NCI-H526 treated with DMSO at 0.1 percent for 48 hours (cell line): ENCODE measurements at regions not wholly inside any gene's neighbourhood (a gene's known extent, or its start where the extent isn't known, plus 50 kb on each side); places are given as distances from the start of the nearest gene placed in this dataset.
"Not testable (repeated sequence)": the region's sequence is repeated elsewhere in the genome, so short reads cannot be mapped to it uniquely, and the experiment has no call there.

ENCODE experiments used
- DNase-seq: peaks from one replicate; lab custom pipeline; 2025; lab: John Stamatoyannopoulos, UW

- DNase-seq: not testable (repeated sequence)
Measured at GRCh38 chr11:100409267-100409666, 277.8 kb upstream of the ARHGAP42 start.

GRCh38 chr11:100419518-100419917 is 267.6 kb upstream of the ARHGAP42 start:
- no peak for DNase-seq

DNA sequence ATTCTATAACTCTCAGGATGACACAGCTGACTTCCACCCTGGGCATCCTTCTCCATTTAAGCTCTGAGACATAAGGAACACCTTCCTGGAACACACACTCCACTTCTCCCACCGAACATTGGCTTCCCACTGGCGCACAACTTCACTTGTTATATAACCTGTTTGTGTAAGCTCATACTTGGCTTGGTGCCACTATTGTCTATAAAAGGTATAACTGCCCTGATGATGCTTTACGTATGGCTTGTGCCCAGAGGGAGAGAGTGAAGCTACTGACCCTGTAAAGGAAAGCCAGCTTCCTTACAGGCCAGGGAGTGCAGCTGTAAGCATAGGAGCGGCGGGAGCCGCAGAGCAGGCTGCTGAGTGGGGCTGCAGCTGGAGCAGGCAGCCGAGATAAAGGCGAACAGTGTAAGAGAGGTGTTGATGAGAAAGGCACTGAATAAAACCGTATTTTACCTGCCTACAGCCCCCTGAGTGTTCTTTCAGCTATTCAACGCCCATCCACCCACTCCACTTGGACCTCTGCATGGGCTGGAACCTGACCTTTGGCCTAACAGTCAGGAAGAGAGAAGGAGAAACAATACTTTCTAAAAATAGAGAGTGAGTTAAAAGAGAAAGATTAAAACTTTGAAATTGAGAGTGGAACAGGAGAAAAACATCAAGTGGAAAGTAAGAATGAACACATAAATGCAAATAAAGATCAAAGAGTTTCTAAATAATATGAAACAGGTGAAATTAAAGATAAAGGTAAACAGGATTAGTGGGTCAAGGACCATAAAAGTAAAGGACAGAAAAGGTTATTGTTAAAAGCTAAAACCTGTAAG is 252.1 kb upstream of the ARHGAP42 start:
- no peak for DNase-seq

DNA sequence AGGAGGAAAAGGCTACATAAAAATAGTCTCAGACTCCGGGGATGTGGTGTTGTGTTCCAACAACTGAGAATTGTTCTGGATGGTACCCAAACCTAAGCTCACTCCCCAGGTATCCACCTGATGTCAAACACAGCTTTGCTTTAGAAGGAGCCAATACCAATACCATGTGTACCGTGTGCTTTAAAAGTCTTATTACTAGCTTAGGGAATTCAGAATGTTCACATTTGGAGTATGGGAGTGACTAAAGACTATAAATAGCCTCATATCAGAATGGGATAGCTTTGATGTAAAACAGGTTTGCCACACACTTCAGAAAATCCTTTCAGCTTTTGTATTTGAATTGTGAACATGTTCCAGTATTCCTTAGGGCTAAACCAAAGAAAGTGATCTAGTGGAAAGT is 248.7 kb upstream of the ARHGAP42 start:
- no peak for DNase-seq

DNA sequence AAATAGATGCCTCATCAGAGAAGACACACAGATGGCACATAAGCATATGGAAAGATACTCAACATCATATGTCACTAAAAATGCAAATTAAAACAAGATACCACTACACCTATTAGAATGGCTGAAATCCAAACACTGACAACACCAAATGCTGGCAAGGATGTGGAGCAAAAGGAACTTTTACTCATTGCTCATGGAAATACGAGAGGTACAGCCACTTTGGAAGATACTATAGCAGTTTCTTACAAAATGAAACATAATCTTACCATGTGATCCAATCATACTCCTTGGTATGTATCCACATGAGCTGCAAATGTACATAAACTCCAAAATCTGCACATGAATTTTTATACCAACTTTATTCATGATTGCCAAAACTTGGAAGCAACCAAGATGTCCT is 246.0 kb upstream of the ARHGAP42 start:
- no peak for DNase-seq

DNA sequence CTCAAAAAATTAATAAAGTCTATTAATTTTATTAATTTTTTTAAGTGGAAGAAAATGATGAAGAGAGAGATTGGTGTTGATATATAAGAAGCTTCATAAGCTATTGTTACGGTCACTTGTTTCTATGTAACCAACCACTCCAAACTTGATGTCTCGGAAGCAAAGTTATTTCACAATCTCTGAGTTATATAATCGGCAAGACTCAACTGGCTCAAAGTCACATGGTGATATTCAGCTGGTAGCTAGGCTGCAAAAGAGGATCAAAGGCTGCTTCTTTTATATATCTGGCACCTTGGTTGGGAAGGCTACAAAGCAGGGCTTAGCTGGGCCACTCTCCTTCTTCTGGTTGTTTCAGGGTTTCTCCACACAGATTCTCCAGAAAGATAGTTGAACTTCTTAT is 245.1 kb upstream of the ARHGAP42 start:
- no peak for DNase-seq

- no peak for DNase-seq
Measured at GRCh38 chr11:100445231-100445735, 241.8 kb upstream of the ARHGAP42 start.

DNA sequence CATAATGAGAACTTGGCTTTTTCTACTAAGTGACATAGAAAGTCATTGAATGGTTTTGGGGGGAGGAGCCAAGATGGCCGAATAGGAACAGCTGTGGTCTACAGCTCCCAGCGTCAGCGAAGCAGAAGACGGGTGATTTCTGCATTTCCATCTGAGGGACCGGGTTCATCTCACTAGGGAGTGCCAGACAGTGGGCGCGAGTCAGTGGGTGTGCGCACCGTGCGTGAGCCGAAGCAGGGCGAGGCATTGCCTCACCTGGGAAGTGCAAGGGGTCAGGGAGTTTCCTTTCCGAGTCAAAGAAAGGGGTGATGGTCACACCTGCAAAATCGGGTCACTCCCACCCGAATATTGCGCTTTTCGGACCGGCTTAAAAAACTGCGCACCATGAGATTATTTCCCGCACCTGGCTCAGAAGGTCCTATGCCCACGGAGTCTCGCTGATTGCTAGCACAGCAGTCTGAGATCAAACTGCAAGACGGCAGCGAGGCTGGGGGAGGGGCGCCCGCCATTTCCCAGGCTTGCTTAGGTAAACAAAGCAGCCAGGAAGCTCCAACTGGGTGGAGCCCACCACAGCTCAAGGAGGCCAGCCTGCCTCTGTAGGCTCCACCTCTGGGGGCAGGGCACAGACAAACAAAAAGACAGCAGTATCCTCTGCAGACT is 235.2 kb upstream of the ARHGAP42 start:
- DNase-seq: not testable (repeated sequence)

- no peak for DNase-seq
Measured at GRCh38 chr11:100459811-100460210, 227.3 kb upstream of the ARHGAP42 start.

DNA sequence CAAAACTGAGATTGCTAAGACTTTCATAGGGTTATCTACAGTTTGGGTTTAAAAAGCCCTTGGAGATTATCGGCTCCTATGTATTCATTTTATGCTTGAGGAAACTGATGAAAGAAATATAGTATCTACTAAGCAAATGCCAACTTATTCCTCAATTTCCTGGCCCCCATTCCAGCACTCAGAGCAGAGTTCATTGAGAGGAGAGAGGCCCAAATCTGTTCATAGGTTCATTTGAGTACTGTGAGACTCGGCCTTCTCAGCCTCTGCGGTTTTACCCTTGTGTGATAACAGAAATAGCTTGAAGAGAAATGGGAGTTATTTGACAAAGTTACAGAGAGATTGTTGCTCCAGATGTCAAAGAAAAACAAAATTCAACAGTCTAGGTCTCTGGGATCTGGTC is 226.7 kb upstream of the ARHGAP42 start:
- no peak for DNase-seq

DNA sequence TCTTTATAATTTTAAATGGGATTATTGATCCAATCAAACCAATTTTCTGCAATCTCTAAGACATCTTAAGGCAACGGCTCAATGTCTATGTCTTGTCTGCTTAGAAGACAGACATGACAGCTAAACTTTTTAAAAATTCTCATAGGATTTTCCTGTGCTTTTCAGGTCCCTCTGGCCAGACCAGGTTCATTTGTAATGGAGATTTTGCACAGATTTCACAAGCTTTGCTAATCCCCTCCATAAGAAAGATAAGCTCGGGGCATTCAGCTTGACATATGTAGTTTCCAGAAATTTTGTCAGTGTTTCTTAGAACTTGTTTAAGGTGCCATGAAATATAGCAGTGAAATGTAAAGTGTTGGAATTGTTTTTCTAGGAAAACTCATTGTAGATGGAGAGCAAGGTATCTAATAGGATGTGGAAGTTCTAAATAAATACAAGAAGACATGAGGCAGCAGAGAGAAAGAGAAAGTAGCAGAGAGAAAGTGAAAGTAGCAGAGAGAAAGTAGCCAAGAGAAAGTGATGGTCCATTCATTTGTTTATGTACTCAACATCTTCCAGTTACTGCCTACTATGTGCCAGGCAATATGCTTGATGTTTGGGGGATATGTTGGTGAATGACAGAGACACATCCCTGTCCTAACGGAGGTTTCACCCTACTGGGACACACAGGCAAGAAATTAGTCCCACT is 219.1 kb upstream of the ARHGAP42 start:
- no peak for DNase-seq

DNA sequence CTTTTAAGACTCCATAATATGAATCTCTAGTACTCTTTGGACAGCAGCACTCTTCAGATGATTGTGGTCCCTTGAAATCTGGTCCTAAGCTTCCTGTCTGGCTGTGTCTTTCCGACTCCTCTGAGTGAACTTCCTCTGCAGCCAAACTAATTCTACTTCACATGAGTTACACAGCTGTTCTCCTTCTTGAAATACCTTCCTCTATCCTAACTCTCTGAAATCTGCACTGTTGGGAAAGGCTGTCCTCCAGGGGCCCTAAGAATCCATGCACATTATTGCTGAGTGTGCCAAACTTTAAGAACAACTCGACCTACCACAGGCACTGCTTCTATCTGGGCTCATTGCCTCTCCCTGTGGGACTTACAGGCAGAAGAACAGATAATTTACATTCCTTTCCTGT is 217.3 kb upstream of the ARHGAP42 start:
- no peak for DNase-seq

DNA sequence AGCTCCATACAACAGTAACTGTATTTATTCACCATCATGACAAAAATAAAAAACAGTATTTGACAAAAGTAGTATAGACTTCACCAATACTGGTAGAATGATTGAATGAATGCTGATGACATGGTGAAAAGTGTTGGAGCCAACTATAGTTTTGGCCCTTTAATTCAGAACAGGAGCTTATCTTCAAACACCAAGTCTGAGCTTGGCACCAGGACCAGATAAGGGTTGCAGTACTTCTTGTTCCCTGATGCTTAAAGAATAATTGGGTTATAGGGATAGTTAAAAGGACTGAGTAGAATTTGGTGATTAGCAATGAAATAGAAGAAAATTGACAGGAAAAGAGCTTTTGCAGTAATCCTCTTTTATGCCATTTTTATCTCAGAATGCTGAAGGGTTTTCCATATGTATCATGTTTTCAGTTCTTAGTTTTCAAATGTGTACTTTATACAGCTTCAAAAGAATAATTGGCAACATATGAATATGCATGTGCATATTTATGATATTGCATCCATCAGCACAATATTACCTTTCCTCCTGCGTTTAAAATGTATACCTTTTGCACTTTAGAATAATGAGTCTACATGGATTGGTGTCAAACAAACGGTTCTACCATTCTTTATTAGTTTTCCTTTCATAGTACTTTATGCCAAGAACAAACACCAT is 214.2 kb upstream of the ARHGAP42 start:
- no peak for DNase-seq

DNA sequence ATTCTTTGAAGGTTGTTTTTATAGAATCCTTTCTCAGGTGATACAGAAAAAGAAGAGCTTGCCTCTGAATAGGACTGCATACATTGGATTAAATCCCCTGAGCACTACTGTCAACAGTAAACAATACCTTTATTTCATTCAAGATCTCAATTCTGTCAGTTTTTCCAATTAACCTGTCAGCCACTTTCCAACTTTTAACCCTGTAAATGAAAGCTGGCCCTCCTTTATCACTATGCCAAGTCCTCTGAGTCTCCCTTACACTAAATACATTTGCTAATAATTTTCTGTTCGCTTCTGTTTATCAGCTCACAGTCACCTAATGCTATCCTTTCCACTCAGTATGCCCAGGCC is 213.7 kb upstream of the ARHGAP42 start:
- no peak for DNase-seq

DNA sequence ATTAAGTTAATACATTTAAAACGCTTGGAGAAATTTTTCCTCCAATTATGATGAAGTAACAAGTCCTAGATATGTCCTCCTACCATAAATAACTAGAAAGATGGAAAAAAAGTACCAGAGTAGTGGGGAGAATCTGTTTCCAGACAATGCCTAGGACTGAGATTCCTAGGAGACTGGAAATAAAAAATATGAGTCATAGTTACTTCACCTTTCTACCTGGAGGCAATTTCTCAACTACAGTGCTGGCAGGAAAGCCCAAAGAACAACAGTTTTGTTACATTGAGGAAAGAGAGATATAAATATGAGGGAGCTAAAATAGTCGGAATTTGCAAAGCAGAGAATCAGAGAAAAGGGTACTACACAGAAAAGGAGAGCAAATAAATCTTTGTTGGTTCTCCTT is 202.1 kb upstream of the ARHGAP42 start:
- DNase-seq: no peak

- no peak for DNase-seq
Measured at GRCh38 chr11:100498780-100499179, 188.3 kb upstream of the ARHGAP42 start.

- DNase-seq: no peak
Measured at GRCh38 chr11:100501450-100501849, 185.6 kb upstream of the ARHGAP42 start.

GRCh38 chr11:100512475-100512874 is 174.6 kb upstream of the ARHGAP42 start:
- no peak for DNase-seq

DNA sequence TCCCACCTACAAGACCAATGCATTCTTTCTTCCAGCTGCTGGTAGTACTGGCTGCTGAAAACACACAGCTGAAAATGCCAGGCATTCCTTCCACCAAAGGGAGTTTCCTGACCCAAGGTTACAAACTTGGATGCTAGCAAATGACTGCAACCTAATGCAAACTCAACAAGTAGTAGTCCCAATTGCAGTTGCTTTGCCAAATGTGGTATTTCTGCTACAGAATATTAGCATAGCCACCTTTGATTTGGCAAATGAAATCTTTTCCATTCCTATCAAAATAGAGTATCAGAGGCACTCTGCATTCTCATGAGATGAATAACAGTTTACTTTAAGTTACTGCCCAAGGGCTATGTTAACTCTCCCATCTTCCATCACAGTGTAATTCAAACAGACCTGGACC is 172.0 kb upstream of the ARHGAP42 start:
- no peak for DNase-seq

DNA sequence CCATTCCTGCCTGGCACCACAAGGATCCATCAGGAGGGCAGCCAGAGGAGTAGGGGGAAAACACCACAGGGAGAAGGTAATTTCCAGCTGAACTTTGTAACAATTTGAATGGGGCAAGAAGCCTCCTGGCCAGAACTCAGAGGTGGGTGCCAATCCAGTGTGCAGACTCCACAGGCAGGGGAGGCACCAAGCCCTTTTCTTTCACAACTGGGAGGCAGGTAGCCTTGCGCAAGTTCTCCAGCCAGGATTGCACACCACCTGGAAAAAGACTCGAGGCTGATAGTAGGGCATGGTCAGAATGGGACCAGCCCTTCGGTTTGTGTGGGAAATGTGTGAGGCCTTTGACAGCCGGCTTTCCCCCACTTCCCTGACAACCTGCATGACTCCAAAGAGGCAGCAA is 161.9 kb upstream of the ARHGAP42 start:
- DNase-seq: no peak

DNA sequence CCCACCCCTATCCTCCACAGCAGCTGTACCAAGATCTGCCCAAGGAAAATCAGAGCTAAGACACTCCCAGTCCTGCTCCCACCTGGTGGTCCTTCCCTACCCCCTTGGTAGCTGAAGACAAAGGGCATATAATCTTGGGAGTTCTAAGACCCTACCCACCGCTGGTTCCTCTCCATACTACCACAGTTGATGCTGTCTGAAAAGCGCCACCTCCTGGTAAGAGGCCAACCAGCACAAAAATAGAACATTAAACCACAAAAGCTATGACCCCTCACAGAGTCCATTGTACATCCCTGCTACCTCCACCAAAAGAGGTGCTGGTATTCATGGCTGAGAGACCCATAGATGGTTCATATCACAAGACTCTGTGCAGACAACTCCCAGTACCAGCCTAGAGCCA is 161.5 kb upstream of the ARHGAP42 start:
- no peak for DNase-seq

DNA sequence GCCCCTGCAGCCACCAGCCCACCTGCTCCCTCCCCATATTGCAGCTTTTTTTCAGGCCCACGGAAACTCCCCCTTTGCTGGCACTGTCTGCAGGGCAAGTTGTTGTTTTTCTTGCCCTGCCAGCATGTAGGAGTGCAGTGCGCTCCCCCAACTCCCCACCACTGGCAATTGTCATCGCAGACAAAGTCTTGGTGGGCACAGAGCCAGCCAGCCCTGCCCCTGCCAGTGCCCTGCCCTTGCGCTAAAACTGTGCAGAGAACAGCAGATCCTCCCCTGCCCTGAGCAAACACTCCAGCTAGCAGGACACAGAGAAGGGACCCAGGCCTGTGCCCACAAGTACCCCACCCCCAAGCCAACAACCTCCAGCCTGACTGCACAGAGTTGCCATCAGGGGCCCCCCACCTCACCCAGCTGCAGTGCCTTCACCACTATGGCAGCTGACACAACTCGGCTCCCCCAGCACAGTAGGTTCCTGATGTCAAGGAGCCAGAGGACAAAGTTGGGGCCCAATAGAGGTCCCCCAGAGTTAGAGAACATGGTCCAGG is 158.1 kb upstream of the ARHGAP42 start:
- no peak for DNase-seq
